ENCODE measurements at regions not wholly inside any gene's neighbourhood (a gene's known extent, or its start where the extent isn't known, plus 50 kb on each side); places are given as distances from the start of the nearest gene placed in this dataset.

DNA sequence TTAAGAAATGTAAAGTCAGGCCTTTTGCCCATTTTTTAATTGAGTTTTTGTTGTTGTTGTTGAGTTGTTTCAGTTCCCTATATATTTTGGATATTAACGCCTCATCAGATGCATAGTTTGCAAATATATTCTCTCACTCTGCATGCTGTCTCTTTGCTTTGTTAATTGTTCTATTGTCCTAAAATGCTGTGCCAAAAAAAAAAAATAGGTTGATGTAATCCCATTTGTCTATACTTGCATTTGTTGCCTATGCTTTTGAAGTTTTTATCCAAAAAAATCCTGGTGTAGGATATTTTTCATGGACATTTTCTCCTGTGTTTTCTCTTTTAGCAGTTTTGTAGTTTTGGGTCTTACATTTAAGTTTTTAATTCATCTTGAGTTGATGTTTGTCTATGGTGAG is 163.3 kb upstream of the STARD13 start:
- TF ChIP-seq POLR2AphosphoS5 (IDR thresholded peaks at IDR 0.05; ENCODE audit: borderline replicate concordance, low read depth, low read length) (no peak), EZH2 (IDR thresholded peaks at IDR 0.05) (no peak)

Measured in SK-N-MC (cell line).